ENCODE measurements at regions not wholly inside any gene's neighbourhood (a gene's known extent, or its start where the extent isn't known, plus 50 kb on each side); places are given as distances from the start of the nearest gene placed in this dataset.

DNA sequence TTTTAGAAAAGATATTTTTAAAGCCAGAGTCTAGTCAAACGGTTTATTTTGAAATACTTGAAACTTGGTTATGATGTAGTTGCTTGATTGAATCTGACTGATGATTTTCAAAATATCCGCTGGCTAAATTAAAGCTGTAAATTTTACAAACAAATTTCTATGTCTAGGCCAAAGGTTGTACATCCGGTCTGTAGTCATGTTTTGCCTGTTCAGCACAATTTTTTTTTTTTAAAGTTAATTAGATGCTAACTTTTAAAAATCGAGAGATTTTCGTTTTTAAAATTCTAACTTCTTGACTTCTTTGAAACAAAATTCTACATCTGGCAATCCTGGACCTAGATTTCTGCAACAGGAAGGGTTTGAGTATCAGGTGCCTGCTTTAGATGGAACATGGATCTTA, 412.4 kb downstream of the TXNL1 start:
- no peak for TF ChIP-seq CTCF (conservative IDR thresholded peaks at IDR 0.05)
- Histone ChIP-seq H2BK5ac (ENCODE audit: insufficient read length, low read length) (no peak overlapping the region), H3K9me3 (ENCODE audit: control insufficient read depth, low read depth, low read length) (no peaks in the 10 kb centered on the region), H3K14ac (ENCODE audit: insufficient read depth, low read length) (no peak overlapping the region), H4K8ac (replicated peaks; ENCODE audit: insufficient read length, low read depth, low read length) (no peak overlapping the region), H3K27me3 (ENCODE audit: insufficient read depth, low read length) (no peaks in the 10 kb centered on the region), H3K79me2 (ENCODE audit: insufficient read depth, low read length) (no peaks in the 10 kb centered on the region), H3K18ac (ENCODE audit: insufficient read length, low read depth, low read length) (no peak overlapping the region), H3K4ac (ENCODE audit: low read depth, low read length) (no peak overlapping the region), H3K56ac (ENCODE audit: insufficient read length, low read depth, low read length) (no peak overlapping the region), H2AK5ac (ENCODE audit: insufficient read length, low read length) (no peak overlapping the region), H3T11ph (ENCODE audit: low read length) (no peak overlapping the region), H4K5ac (ENCODE audit: insufficient read length, low read depth, low read length) (no peak overlapping the region), H2BK20ac (ENCODE audit: low read depth, low read length, poor library complexity, severe bottlenecking) (no peak overlapping the region), H3K79me1 (ENCODE audit: insufficient read depth, low read depth, low read length, poor library complexity, severe bottlenecking) (no peaks in the 10 kb centered on the region), H3K23me2 (ENCODE audit: insufficient read length, low read depth, low read length, poor library complexity, severe bottlenecking) (no peaks in the 10 kb centered on the region), H3K9ac (ENCODE audit: extremely low read depth, insufficient read length, low read length) (no peak overlapping the region), H2AFZ (ENCODE audit: low read length) (no peak overlapping the region), H3K4me1 (ENCODE audit: insufficient read depth, low read length) (no peaks in the 10 kb centered on the region), H3K27ac (ENCODE audit: insufficient read length, low read depth, low read length) (no peak overlapping the region), H3K23ac (ENCODE audit: insufficient read length, low read depth, low read length) (no peak overlapping the region), H2BK15ac (ENCODE audit: low read depth, low read length) (no peak overlapping the region), H2BK12ac (ENCODE audit: insufficient read length, low read depth, low read length) (no peak overlapping the region), H3K4me2 (ENCODE audit: insufficient read depth, insufficient read length, low read length) (no peak overlapping the region), H4K20me1 (ENCODE audit: control insufficient read depth, insufficient read depth, insufficient read length) (no peaks in the 10 kb centered on the region), H2BK120ac (ENCODE audit: low read depth, low read length, poor library complexity, severe bottlenecking) (no peak overlapping the region), H4K91ac (ENCODE audit: insufficient read length, low read depth, low read length) (no peak overlapping the region)
- no peak for DNase-seq
- H3K27ac Mint-ChIP-seq, result no peak overlapping the region
- H3K27me3 Mint-ChIP-seq (ENCODE audit: low read depth), result no peaks in the 10 kb centered on the region
- WGBS (ENCODE audit: extremely low coverage, insufficient read length, low lambda C conversion rate), result no CpG with 5 or more reads among the region's 5 CpGs
- H3K36me3 Mint-ChIP-seq (ENCODE audit: insufficient read depth in 1 of 3, low read depth in 3 of 3), result no peaks in the 10 kb centered on the region; a peak in 1 of 7 replicates
- H3K9me3 Mint-ChIP-seq, result peaks cover 5 to 7% of the 10 kb centered on the region in 2 experiments; a peak in 3 of 5 replicates
- no peaks in the 10 kb centered on the region for H3K4me1 Mint-ChIP-seq
- no peak overlapping the region for H3K4me3 Mint-ChIP-seq
